ENCODE measurements at regions not wholly inside any gene's neighbourhood (a gene's known extent, or its start where the extent isn't known, plus 50 kb on each side); places are given as distances from the start of the nearest gene placed in this dataset.

GRCh38 chr18:51734576-51734975, 537.1 kb upstream of the MEX3C start:
- DNase-seq (ENCODE audit: extremely low read depth in 1 of 4, low spot score in 3 of 4) (no peak), ATAC-seq (no peak), FAIRE-seq (no peak)
- no peaks in the 10 kb centered on the region for H3K9me1 ChIP-seq (ENCODE audit: control insufficient read depth, insufficient read depth, low read length)
- no peaks in the 10 kb centered on the region for H3K27me3 ChIP-seq (ENCODE audit: control insufficient read depth in 2 of 2, insufficient read depth in 2 of 2, low read length in 2 of 2)
- in situ Hi-C loops (cut with MboI), result no loop called here
- CTCF ChIA-PET (ENCODE audit: low intra/inter-chr PET ratio), result no interaction called here
- POLR2A ChIA-PET, result no interaction called here
- no peaks in the 10 kb centered on the region for H3K79me2 ChIP-seq (ENCODE audit: control insufficient read depth, insufficient read depth, low read length)
- no peak overlapping the region for H2AFZ ChIP-seq (ENCODE audit: low read depth, low read length)
- H3K4me1 ChIP-seq (replicated peaks in 1 of 2; ENCODE audit: control insufficient read depth in 2 of 2, insufficient read depth in 2 of 2, low read length in 2 of 2), result no peaks in the 10 kb centered on the region
- intact Hi-C loops (cut with micrococcal nuclease), result no loop called here
- H3K9ac ChIP-seq (ENCODE audit: insufficient read depth in 1 of 2, low read depth in 2 of 2, low read length in 2 of 2), result no peak overlapping the region
- H3K4me3 ChIP-seq, result no peak overlapping the region
- 0% methylated on average over 3 of the region's 3 CpGs for WGBS (ENCODE audit: insufficient coverage, low coverage, missing lambda C conversion rate)
- no peaks in the 10 kb centered on the region for H3K36me3 ChIP-seq (ENCODE audit: control insufficient read depth, insufficient read depth, low read length)
- TF ChIP-seq POLR3A (IDR thresholded peaks at IDR 0.05; ENCODE audit: borderline replicate concordance, extremely low read depth, insufficient read depth, insufficient read length), result no peak
- no peak for TF ChIP-seq AFF4 (CRISPR knock-in tag; IDR thresholded peaks at IDR 0.05)
- TF ChIP-seq ZNF696 (CRISPR knock-in tag; conservative IDR thresholded peaks at IDR 0.05), result no peak
- no peak for TF ChIP-seq SMAD2 (IDR thresholded peaks at IDR 0.05; ENCODE audit: low read depth, low read length)
- TF ChIP-seq ARNT (IDR thresholded peaks at IDR 0.05), result no peak
- no peak for TF ChIP-seq ETV5 (CRISPR knock-in tag; IDR thresholded peaks at IDR 0.05; ENCODE audit: low read depth)
- TF ChIP-seq ZNF316 (IDR thresholded peaks at IDR 0.05), result no peak
- no peak for TF ChIP-seq BDP1 (IDR thresholded peaks at IDR 0.05; ENCODE audit: insufficient read depth, insufficient read length)
- no peak for TF ChIP-seq ATF6 (CRISPR knock-in tag; IDR thresholded peaks at IDR 0.05)
- TF ChIP-seq NR2C1 (IDR thresholded peaks at IDR 0.05), result no peak
- no peak for TF ChIP-seq NR2C1 (tag; IDR thresholded peaks at IDR 0.05)
- TF ChIP-seq YY1 (IDR thresholded peaks at IDR 0.05; ENCODE audit: borderline replicate concordance in 1 of 3, control insufficient read depth in 1 of 3, extremely low read depth in 1 of 3, insufficient read depth in 3 of 3, insufficient read length in 1 of 3, insufficient replicate concordance in 2 of 3, low read depth in 1 of 3, low read length in 2 of 3), result no peak
- no TSS peak for BruUV-seq (replicated peaks)
- H4K20me1 ChIP-seq (replicated peaks; ENCODE audit: control insufficient read depth, insufficient read depth, low read length), result no peaks in the 10 kb centered on the region
- H3K9me3 ChIP-seq (replicated peaks; ENCODE audit: control insufficient read depth, insufficient read depth, low read depth, low read length), result no peaks in the 10 kb centered on the region
- no peak overlapping the region for H3K4me2 ChIP-seq (ENCODE audit: insufficient read depth, low read length)
- H3K27ac ChIP-seq (ENCODE audit: extremely low read depth, low read depth, low read length), result no peak overlapping the region

All from K562 (cell line).